GM18858 (cell line): ENCODE measurements at regions not wholly inside any gene's neighbourhood (a gene's known extent, or its start where the extent isn't known, plus 50 kb on each side); places are given as distances from the start of the nearest gene placed in this dataset.
A peak's percentile ranks its signal among the peaks of the same experiment; 100 is the strongest.

Experiments used
- ATAC-seq: cut with Tn5 transposase; IDR thresholded peaks from one replicate; pipeline ENCODE4 v1.9.1; 2021; ENCODE audit not compliant: unreplicated experiment

DNA sequence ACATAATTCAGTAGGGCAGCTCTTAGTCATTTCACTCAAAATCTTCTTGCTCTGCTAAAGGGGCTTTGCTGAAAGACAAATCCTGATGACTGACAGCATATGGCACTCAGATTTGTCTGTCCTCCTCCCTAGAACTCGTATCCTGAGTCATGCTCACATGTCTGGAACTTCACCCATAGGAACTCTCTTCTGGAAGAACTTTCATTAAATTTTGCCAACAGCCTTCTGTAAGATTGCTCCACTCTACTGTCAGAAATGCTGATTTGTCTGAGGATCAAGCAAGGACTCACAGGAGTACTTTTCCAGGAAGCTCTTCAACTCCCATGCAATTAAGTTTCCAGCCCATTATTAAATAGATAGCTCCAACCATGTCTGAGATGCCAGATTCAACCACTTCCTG, 59.8 kb upstream of the SNX2 start:
- no peak for ATAC-seq

DNA sequence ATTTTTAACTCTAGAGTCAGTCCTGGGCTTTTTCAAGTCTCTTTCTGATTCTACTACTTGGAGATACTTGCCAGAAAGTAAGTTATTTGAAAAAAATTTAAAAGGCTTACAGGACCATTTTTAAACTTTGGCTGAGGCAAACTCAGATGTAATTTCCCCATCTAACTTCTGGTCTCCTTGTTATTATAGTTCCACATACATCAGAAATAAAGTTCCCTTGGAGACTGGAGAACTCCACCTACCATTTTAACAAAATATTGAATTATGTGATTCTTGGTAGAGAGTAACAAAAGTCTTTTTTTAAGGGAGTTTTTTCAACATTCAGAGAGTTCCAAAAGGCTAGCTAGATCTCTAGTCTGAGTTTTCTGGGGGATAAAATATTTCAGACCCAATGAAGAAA, 56.3 kb upstream of the SNX2 start:
- ATAC-seq = no peak

DNA sequence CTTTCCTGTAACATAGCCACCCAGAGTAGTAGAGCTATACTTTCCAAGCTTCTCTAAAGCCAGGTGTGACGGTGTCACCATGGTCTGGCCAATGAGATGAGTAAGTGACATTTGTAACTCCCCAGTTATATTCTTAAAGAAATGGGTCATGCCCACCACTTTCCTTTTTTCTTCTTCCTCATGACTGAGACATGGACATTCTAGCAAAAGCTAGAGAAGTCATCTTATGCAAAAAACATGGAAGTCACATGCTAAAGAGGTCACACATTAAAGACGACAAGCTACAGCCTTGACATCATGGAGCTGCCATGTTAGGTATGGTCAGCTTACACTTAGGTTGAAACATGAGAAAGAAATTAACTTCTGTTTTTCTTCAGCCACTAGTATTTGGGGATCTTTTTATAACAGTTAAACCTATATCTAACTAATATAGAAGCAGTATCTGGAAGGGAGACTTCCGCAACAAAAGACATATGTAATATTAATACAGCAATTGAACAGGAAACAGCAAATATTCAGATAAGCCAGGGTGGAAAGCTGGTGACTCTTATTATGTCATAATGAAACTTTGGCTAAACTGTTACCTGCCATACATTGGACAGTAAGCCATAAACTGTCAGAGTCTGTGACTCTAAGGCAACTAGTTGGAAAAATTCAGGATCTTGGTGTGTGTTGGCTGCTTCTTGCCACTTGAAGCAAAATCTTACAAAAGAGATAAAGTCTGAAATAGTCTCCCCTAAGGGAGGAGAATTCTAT, 54.7 kb upstream of the SNX2 start:
- ATAC-seq = no peak

DNA sequence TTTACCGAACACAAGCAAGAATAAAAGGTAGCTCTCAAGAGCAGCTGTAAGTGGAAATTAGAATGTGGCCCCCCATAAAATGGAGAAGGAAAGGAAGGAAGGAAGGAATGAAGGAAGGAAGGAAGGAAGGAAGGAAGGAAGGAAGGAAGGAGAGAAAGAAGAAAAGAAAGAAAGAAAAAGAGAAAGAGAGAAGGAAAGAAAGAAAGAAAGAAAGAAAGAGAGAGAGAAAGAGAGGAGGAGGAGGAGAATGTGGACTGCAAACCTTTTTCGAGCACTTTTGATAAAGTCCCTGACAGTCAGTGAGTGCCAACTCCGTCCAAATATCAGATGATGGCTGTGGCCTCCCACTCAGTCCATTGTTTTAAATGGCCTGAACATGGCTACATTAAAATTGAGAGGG, 53.8 kb upstream of the SNX2 start:
- no peak for ATAC-seq

DNA sequence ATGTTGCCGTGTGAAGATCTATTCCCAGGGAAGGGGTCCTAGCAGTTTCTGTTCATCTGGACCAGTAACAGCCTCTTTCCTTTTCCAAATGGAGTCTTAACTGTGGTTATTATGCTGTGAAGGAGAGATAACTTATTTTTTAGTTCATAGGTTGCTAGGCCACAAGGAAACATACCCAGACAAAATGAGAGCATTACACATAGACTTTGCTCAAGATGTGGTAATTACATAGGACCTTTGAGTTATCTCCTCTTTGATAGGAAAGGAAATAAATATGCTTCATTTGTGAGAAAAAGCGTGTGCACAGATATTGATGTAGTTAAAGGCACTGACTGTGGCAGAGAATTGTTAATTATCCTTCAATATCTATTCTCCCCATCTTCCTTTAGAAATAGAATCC, 52.5 kb upstream of the SNX2 start:
- ATAC-seq = no peak

DNA sequence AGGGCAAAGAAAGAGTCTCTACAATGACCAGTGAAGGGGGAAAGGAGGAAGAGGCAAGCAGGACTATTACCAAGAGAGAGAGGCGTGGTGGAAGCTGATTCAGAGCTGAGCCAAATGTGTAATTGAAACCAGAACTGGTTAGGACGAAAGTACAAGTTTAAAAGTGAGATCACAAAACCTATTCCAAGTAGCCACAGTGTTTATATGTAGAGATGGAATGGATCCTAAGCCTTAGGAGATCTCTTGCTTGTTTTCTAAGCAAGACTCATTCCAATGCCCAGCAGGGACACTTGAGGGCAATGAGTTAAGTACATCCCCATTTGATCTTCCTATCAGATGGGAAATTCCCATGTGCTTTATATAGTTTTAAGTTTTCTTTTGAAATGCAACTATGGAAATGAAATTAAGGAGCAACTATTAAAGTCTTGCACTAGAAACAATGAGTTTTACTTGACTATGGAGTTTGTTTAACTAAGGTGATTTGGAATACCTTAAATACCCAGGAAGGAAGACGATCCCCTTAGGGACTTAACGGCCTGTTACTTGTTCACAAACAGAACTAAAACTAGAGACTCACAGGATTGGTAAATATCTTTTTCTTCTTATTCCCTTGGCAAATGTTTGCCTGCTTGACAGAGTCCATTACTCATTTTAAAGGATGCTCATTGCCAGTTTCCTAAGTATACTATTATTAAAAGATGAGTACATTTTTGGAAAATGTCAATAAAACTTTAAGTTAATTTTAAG, 51.1 kb upstream of the SNX2 start:
- peak; percentile 76 for ATAC-seq
